Smooth muscle cell (in vitro differentiated cells): ENCODE measurements at regions not wholly inside any gene's neighbourhood (a gene's known extent, or its start where the extent isn't known, plus 50 kb on each side); places are given as distances from the start of the nearest gene placed in this dataset.

Source experiments
- DNase-seq: peaks from one replicate; lab custom pipeline; 2025; ENCODE audit not compliant: unreplicated experiment; lab: John Stamatoyannopoulos, UW
- H2AFZ ChIP-seq: fragments of 200-600 bp; sonication (generic); 2 replicates; pipeline ENCODE4 v1.6.0; 2016; ENCODE audit warnings: antibody characterized with exemption, low read depth, mild to moderate bottlenecking
- H3F3A ChIP-seq: fragments of 200-600 bp; sonication (generic); 2 replicates; pipeline ENCODE4 v1.6.0; 2017; ENCODE audit warnings: antibody characterized with exemption, low read depth
- H3K27ac ChIP-seq: fragments of 200-600 bp; sonication (generic); 2 replicates; pipeline ENCODE4 v1.5.1; 2016; ENCODE audit warnings: low read depth, mild to moderate bottlenecking
- H3K27me3 ChIP-seq: fragments of 200-600 bp; sonication (generic); 2 replicates; pipeline ENCODE4 v1.6.1; 2016; ENCODE audit warnings: low read depth, mild to moderate bottlenecking
- H3K36me3 ChIP-seq: fragments of 200-600 bp; sonication (generic); 2 replicates; pipeline ENCODE4 v1.5.1; 2016; ENCODE audit warnings: low read depth
- H3K4me1 ChIP-seq: fragments of 200-600 bp; sonication (generic); 2 replicates; pipeline ENCODE4 v1.5.1; 2016; ENCODE audit warnings: low read depth
- H3K4me2 ChIP-seq: fragments of 200-600 bp; sonication (generic); 2 replicates; pipeline ENCODE4 v1.6.0; 2016; ENCODE audit warnings: mild to moderate bottlenecking
- H3K4me3 ChIP-seq: fragments of 200-600 bp; sonication (generic); 2 replicates; pipeline ENCODE4 v1.5.1; 2016; ENCODE audit warnings: mild to moderate bottlenecking
- H3K79me2 ChIP-seq: fragments of 200-600 bp; sonication (generic); 2 replicates; pipeline ENCODE4 v1.6.0; 2016; ENCODE audit warnings: low read depth, mild to moderate bottlenecking
- H3K9ac ChIP-seq: fragments of 200-600 bp; sonication (generic); 2 replicates; pipeline ENCODE4 v1.6.0; 2016; ENCODE audit warnings: low read depth
- H3K9me3 ChIP-seq: fragments of 200-600 bp; sonication (generic); replicated peaks from 2 replicates; pipeline ENCODE4 v1.5.1; 2016; ENCODE audit warnings: low read depth
- H4K20me1 ChIP-seq: fragments of 200-600 bp; sonication (generic); 2 replicates; pipeline ENCODE4 v1.6.0; 2016; ENCODE audit warnings: low read depth
- WGBS: methylation state at CpG from one replicate; pipeline ENCODE4 v1.1.7; 2016; ENCODE audit warnings: low lambda C conversion rate; 5-methylcytosine and 5-hydroxymethylcytosine counted together
- TF ChIP-seq, protein P1 (sequence below): fragments of 200-600 bp; sonication (generic); IDR thresholded peaks from 2 replicates; pipeline ENCODE4 v1.5.1; 2017; ENCODE audit warnings: borderline replicate concordance, mild to moderate bottlenecking, antibody characterized with exemption; ENCODE audit not compliant: insufficient read depth, poor library complexity, severe bottlenecking

DNA sequence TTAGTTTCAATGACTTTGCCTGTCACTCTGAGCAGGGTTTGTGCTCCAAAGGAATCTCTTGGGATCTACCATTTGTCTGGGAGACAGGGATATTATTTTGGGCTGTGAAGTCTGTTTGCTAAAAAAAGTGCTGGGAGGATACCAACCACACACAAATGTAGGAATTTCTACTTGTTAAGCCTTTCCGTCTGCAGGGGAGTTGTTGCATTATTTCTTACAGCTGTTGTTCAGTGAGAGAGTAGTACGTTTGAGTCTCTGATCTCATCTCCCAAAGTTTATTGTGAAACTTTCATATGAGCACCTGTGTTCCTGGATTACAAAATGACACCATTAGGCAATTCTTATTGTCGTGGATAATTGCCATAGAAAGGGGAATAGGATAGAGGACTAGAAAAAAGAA is 78.3 kb upstream of the SEMA6A start:
- no peak overlapping the region for H3K4me3 ChIP-seq
- H3K9me3 ChIP-seq: no peaks in the 10 kb centered on the region
- H3K4me1 ChIP-seq: peaks cover 37% of the 10 kb centered on the region
- H3K9ac ChIP-seq: peak overlapping the region; percentile 11
- no peaks in the 10 kb centered on the region for H3K27me3 ChIP-seq
- no peaks in the 10 kb centered on the region for H3K36me3 ChIP-seq
- H2AFZ ChIP-seq: peak overlapping the region; percentile 50
- WGBS: 22% methylated on average over 3 of the region's 3 CpGs
- no peak for DNase-seq
- H4K20me1 ChIP-seq: no peaks in the 10 kb centered on the region
- no peaks in the 10 kb centered on the region for H3K79me2 ChIP-seq
- no peaks in the 10 kb centered on the region for H3F3A ChIP-seq
- TF ChIP-seq, protein P1, sequence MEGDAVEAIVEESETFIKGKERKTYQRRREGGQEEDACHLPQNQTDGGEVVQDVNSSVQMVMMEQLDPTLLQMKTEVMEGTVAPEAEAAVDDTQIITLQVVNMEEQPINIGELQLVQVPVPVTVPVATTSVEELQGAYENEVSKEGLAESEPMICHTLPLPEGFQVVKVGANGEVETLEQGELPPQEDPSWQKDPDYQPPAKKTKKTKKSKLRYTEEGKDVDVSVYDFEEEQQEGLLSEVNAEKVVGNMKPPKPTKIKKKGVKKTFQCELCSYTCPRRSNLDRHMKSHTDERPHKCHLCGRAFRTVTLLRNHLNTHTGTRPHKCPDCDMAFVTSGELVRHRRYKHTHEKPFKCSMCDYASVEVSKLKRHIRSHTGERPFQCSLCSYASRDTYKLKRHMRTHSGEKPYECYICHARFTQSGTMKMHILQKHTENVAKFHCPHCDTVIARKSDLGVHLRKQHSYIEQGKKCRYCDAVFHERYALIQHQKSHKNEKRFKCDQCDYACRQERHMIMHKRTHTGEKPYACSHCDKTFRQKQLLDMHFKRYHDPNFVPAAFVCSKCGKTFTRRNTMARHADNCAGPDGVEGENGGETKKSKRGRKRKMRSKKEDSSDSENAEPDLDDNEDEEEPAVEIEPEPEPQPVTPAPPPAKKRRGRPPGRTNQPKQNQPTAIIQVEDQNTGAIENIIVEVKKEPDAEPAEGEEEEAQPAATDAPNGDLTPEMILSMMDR: no peak
- peak overlapping the region; percentile 77 for H3K27ac ChIP-seq
- peak overlapping the region; percentile 48 for H3K4me2 ChIP-seq

DNA sequence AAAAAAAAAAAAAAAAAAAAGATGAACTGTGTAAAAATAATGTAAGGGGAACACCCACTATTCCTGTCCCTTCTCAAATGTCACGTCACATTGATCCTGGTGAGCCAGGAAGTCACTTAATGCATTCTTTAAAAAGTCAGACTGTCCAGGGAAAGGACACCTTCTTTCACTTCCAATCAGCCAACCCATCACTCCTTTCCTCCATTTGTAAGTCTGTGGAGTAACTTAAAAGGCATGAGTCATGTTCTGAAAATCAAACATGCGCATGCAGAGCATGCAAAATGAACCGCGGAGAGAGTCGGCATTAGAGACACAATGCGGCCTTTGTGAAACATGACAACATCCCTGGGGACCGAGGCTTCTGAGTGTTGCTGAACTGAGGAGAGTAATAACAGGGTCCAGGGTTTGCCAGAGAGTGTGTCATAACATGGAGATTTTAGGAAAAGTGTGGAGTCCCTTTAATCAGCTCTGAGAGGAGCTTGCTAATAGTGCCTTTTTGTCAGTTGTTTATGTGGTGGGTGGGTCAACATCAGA is 77.6 kb upstream of the SEMA6A start:
- peak; percentile 12 for DNase-seq
- Histone ChIP-seq H3K9ac (peak overlapping the region; percentile 11), H3K9me3 (no peaks in the 10 kb centered on the region), H3K4me2 (peak overlapping the region; percentile 48), H3K4me3 (no peak overlapping the region), H3K36me3 (no peaks in the 10 kb centered on the region), H2AFZ (peak overlapping the region; percentile 50), H4K20me1 (no peaks in the 10 kb centered on the region), H3K27ac (peak overlapping the region; percentile 77), H3K27me3 (no peaks in the 10 kb centered on the region), H3K79me2 (no peaks in the 10 kb centered on the region), H3K4me1 (peaks cover 37% of the 10 kb centered on the region), H3F3A (no peaks in the 10 kb centered on the region)
- WGBS: under 1% methylated on average over 7 of the region's 7 CpGs
- TF ChIP-seq, protein P1: no peak

DNA sequence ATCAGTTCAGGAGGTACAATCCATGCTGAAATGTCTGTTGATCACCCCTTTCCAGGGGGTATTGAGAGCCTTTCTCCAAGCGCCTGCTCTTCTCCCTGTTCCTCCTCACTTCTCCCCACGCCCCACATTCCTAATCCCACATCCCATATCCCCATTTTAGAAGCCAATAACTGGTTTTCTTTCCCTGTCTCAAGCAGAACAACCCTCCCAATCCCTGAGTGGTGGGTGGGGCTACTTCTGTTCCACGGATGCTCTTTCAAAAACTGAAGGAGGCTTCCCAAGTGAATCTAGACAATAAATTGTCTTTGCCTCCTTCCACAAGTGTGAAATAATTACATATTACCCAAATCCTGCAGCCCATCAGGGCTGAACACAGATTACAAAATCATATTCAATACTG is 77.0 kb upstream of the SEMA6A start:
- H3K27me3 ChIP-seq: no peaks in the 10 kb centered on the region
- H3K9ac ChIP-seq: no peak overlapping the region
- H3K27ac ChIP-seq: peak overlapping the region; percentile 77
- no peaks in the 10 kb centered on the region for H4K20me1 ChIP-seq
- TF ChIP-seq, protein P1: no peak
- H3K4me1 ChIP-seq: peaks cover 37% of the 10 kb centered on the region
- no peaks in the 10 kb centered on the region for H3K9me3 ChIP-seq
- no peak overlapping the region for H3K4me3 ChIP-seq
- 59% methylated on average over 3 of the region's 3 CpGs for WGBS
- DNase-seq: no peak
- no peaks in the 10 kb centered on the region for H3K36me3 ChIP-seq
- no peaks in the 10 kb centered on the region for H3K79me2 ChIP-seq
- peak overlapping the region; percentile 48 for H3K4me2 ChIP-seq
- no peaks in the 10 kb centered on the region for H3F3A ChIP-seq
- H2AFZ ChIP-seq: peak overlapping the region; percentile 50

DNA sequence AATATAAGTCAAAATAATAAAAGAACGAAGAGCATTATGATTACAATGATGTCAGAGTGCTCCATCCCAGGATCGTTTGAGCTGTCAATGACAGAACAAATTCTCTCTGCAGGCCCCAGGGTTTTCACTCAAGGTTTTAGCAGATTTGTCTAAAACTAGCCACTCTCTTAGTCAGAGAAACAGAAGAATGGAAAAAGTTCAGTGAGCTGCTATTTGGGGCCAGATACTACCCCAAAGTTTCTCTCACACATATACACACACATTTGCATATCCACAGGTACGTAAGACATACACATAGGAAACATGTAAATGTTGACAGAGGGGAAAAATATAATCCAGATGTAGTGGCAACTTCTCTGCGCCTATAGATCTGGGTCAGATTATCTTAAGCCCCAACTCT is 76.3 kb upstream of the SEMA6A start:
- H4K20me1 ChIP-seq: no peaks in the 10 kb centered on the region
- no peak overlapping the region for H3K4me2 ChIP-seq
- no peaks in the 10 kb centered on the region for H3K27me3 ChIP-seq
- H3K36me3 ChIP-seq: no peaks in the 10 kb centered on the region
- H2AFZ ChIP-seq: no peak overlapping the region
- no peak overlapping the region for H3K9ac ChIP-seq
- no peak overlapping the region for H3K27ac ChIP-seq
- TF ChIP-seq, protein P1: no peak
- no peak for DNase-seq
- peaks cover 36% of the 10 kb centered on the region for H3K4me1 ChIP-seq
- H3K4me3 ChIP-seq: no peak overlapping the region
- WGBS: 92% methylated on average over 4 of the region's 4 CpGs
- no peaks in the 10 kb centered on the region for H3F3A ChIP-seq
- no peaks in the 10 kb centered on the region for H3K79me2 ChIP-seq
- H3K9me3 ChIP-seq: no peaks in the 10 kb centered on the region
